Nephron progenitor cell (in vitro differentiated cells): ENCODE measurements at regions not wholly inside any gene's neighbourhood (a gene's known extent, or its start where the extent isn't known, plus 50 kb on each side); places are given as distances from the start of the nearest gene placed in this dataset.

ENCODE experiments used
- DNase-seq: peaks from one replicate; pipeline ENCODE4 v3.0.0; 2021
- H3K27ac Mint-ChIP-seq: 2 replicates; pipeline ENCODE4 v1.8.0; 2021; ENCODE audit warnings: mild to moderate bottlenecking, moderate library complexity, mixed read lengths
- H3K27me3 Mint-ChIP-seq: 2 replicates; pipeline ENCODE4 v1.8.0; 2021; ENCODE audit warnings: mild to moderate bottlenecking, low read depth, mixed read lengths; ENCODE audit not compliant: poor library complexity
- H3K36me3 Mint-ChIP-seq: 2 replicates; pipeline ENCODE4 v1.8.0; 2021; ENCODE audit warnings: low read depth, mixed read lengths
- H3K4me1 Mint-ChIP-seq: 2 replicates; pipeline ENCODE4 v1.8.0; 2021; ENCODE audit warnings: mixed read lengths
- H3K4me3 Mint-ChIP-seq: 2 replicates; pipeline ENCODE4 v1.8.0; 2021; ENCODE audit warnings: mild to moderate bottlenecking, moderate library complexity, mixed read lengths
- H3K9me3 Mint-ChIP-seq: 2 replicates; pipeline ENCODE4 v1.8.0; 2021; ENCODE audit warnings: mild to moderate bottlenecking, moderate library complexity, mixed read lengths
- CTCF ChIP-seq: fragments of 200-600 bp; sonication (generic); IDR thresholded peaks from 2 replicates; pipeline ENCODE4 v1.5.0; 2021; ENCODE audit warnings: antibody characterized with exemption

- DNase-seq, result no peak
- no peaks in the 10 kb centered on the region for H3K4me1 Mint-ChIP-seq
- TF ChIP-seq CTCF, result no peak
- peaks cover 13% of the 10 kb centered on the region for H3K36me3 Mint-ChIP-seq
- H3K4me3 Mint-ChIP-seq, result no peak overlapping the region
- no peak overlapping the region for H3K27ac Mint-ChIP-seq
- peaks cover 48% of the 10 kb centered on the region for H3K9me3 Mint-ChIP-seq
- no peaks in the 10 kb centered on the region for H3K27me3 Mint-ChIP-seq
Observed at GRCh38 chr5:4156153-4156552, 560.5 kb downstream of the IRX1 start.

- DNase-seq, result no peak
- no peak overlapping the region for H3K4me3 Mint-ChIP-seq
- H3K27ac Mint-ChIP-seq, result no peak overlapping the region
- no peaks in the 10 kb centered on the region for H3K4me1 Mint-ChIP-seq
- H3K9me3 Mint-ChIP-seq, result peaks cover 48% of the 10 kb centered on the region
- H3K36me3 Mint-ChIP-seq, result peaks cover 13% of the 10 kb centered on the region
- no peaks in the 10 kb centered on the region for H3K27me3 Mint-ChIP-seq
- TF ChIP-seq CTCF, result no peak
Observed at GRCh38 chr5:4156889-4157288, 561.3 kb downstream of the IRX1 start.

- no peak overlapping the region for H3K4me3 Mint-ChIP-seq
- H3K9me3 Mint-ChIP-seq, result peaks cover 37% of the 10 kb centered on the region
- no peaks in the 10 kb centered on the region for H3K4me1 Mint-ChIP-seq
- no peak for DNase-seq
- H3K36me3 Mint-ChIP-seq, result peaks cover 13% of the 10 kb centered on the region
- no peaks in the 10 kb centered on the region for H3K27me3 Mint-ChIP-seq
- TF ChIP-seq CTCF, result no peak
- H3K27ac Mint-ChIP-seq, result no peak overlapping the region
Observed at GRCh38 chr5:4158750-4159447, 563.3 kb downstream of the IRX1 start.

GRCh38 chr5:4159681-4160080 lies 564.0 kb downstream of the IRX1 start:
- Mint-ChIP-seq H3K4me1 (no peaks in the 10 kb centered on the region), H3K27me3 (no peaks in the 10 kb centered on the region), H3K9me3 (peaks cover 29% of the 10 kb centered on the region), H3K36me3 (peaks cover 13% of the 10 kb centered on the region), H3K4me3 (no peak overlapping the region), H3K27ac (no peak overlapping the region)
- no peak for TF ChIP-seq CTCF
- no peak for DNase-seq

- Mint-ChIP-seq H3K27ac (no peak overlapping the region), H3K4me3 (no peak overlapping the region), H3K4me1 (no peaks in the 10 kb centered on the region), H3K27me3 (no peaks in the 10 kb centered on the region), H3K9me3 (no peaks in the 10 kb centered on the region), H3K36me3 (no peaks in the 10 kb centered on the region)
- no peak for DNase-seq
- no peak for TF ChIP-seq CTCF
Observed at GRCh38 chr5:4164167-4164566, 568.5 kb downstream of the IRX1 start.

- H3K27ac Mint-ChIP-seq, result no peak overlapping the region
- no peak overlapping the region for H3K4me3 Mint-ChIP-seq
- peaks cover 6% of the 10 kb centered on the region for H3K36me3 Mint-ChIP-seq
- no peak for TF ChIP-seq CTCF
- H3K4me1 Mint-ChIP-seq, result no peaks in the 10 kb centered on the region
- peaks cover 3% of the 10 kb centered on the region for H3K27me3 Mint-ChIP-seq
- no peak for DNase-seq
- H3K9me3 Mint-ChIP-seq, result peaks cover 44% of the 10 kb centered on the region
Observed at GRCh38 chr5:4180703-4181102, 585.1 kb downstream of the IRX1 start.
